ENCODE measurements at regions not wholly inside any gene's neighbourhood (a gene's known extent, or its start where the extent isn't known, plus 50 kb on each side); places are given as distances from the start of the nearest gene placed in this dataset.
"Not testable (repeated sequence)": the region's sequence is repeated elsewhere in the genome, so short reads cannot be mapped to it uniquely, and the experiment has no call there.

DNA sequence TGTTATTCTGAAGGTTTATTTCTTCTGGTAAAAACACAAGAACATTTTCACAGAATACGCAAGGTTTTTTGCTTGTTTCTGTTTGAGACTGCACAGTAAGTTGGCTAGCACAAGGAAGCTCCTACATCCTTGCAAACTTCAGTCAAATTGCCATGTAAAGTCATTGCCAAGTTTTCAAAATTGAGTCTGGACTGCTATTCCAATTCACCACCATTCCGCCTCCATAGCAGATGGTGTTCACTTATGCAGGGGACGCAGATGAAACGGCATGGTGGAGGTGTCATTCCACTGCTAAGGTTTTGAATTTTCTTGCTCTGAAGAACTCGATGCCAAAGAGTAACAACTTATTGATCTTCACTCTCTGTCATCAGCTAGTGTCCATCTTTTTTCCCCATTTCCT is 303.9 kb upstream of the SYT1 start:
- no peaks in the 10 kb centered on the region for H3K36me3 ChIP-seq (ENCODE audit: control insufficient read depth in 5 of 5, insufficient read depth in 5 of 5, low read length in 5 of 5)
- H3K4me3 ChIP-seq (ENCODE audit: low read depth in 1 of 5, low read length in 5 of 5), result no peak overlapping the region
- no peaks in the 10 kb centered on the region for H3K4me1 ChIP-seq (ENCODE audit: control insufficient read depth in 5 of 5, insufficient read depth in 5 of 5, low read length in 5 of 5)

DNA sequence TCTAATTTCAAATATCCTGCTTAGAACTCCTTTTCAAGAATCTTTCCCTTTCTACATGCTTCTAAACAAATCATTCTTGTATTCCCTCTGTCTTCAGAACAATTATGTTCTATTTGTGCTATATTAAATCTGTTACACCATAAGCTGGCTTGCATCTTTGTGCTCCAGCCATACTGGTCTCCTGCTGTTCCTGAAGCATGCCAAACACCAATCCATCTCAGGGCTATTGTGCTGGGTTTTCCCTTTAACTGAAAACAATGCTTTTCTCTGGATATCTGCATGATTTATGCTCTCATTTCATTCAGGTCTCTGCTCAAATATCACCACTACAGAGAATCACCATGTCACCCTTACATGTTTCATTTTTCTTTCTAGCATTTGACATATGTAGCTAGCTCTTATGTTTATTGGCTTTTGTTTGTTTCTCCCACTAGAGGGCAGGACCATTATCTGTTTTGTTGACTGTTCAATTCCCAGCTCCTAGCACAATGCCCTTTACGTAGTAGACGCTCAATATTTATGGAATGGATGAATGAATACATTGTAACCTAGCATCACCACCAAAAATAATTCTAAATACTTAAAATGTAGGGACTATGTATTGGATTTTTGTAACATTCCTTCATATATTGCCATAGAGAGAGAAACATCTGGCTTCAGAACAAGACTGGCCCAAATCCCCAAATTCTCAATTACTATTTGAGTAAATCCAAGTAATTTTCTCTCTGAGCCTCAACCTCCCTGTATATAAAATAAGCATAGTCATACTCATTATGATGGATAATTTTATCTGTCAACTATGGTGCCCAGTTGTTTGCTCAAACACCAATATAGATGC is 302.0 kb upstream of the SYT1 start:
- Histone ChIP-seq H3K4me1 (ENCODE audit: control insufficient read depth in 5 of 5, insufficient read depth in 5 of 5, low read length in 5 of 5) (no peaks in the 10 kb centered on the region), H3K4me3 (ENCODE audit: low read depth in 1 of 5, low read length in 5 of 5) (no peak overlapping the region), H3K27ac (ENCODE audit: low read depth, low read length) (no peak overlapping the region), H3K27me3 (ENCODE audit: control insufficient read depth in 5 of 5, insufficient read depth in 4 of 5, low read length in 5 of 5) (no peaks in the 10 kb centered on the region), H3K36me3 (ENCODE audit: control insufficient read depth in 5 of 5, insufficient read depth in 5 of 5, low read length in 5 of 5) (no peaks in the 10 kb centered on the region), H3K9me3 (ENCODE audit: control insufficient read depth in 5 of 5, low read length in 5 of 5) (no peaks in the 10 kb centered on the region), H3K9ac (ENCODE audit: low read length in 5 of 5) (no peak overlapping the region)

More for the DNA sequence above, 303.9 kb upstream of the SYT1 start:
- Histone ChIP-seq H3K27me3 (ENCODE audit: control insufficient read depth in 5 of 5, insufficient read depth in 4 of 5, low read length in 5 of 5) (no peaks in the 10 kb centered on the region), H3K9ac (ENCODE audit: low read length in 5 of 5) (no peak overlapping the region), H3K9me3 (ENCODE audit: control insufficient read depth in 5 of 5, low read length in 5 of 5) (no peaks in the 10 kb centered on the region), H3K27ac (ENCODE audit: low read depth, low read length) (no peak overlapping the region)

DNA sequence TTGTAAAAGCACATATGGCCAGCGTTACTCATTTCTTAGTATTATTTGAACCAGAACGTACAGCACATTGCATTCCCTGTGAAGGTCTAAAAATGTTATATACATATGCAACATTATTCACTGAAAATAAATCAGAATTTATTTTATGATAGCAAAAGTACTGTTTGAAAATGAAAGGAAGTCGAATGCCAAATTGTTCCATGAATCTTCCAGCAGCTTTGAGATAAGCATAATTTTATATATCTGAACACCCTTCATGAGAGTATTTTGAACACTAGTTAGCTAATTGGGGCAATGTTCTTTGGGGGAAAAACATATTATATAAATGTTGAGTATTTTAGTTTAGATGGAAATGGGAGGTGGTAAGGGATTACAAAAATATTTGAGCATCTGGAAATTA is 300.7 kb upstream of the SYT1 start:
- Histone ChIP-seq H3K4me1 (ENCODE audit: control insufficient read depth in 5 of 5, insufficient read depth in 5 of 5, low read length in 5 of 5) (no peaks in the 10 kb centered on the region), H3K27me3 (ENCODE audit: control insufficient read depth in 5 of 5, insufficient read depth in 4 of 5, low read length in 5 of 5) (no peaks in the 10 kb centered on the region), H3K9ac (ENCODE audit: low read length in 5 of 5) (no peak overlapping the region), H3K9me3 (ENCODE audit: control insufficient read depth in 5 of 5, low read length in 5 of 5) (no peaks in the 10 kb centered on the region), H3K4me3 (ENCODE audit: low read depth in 1 of 5, low read length in 5 of 5) (no peak overlapping the region), H3K36me3 (ENCODE audit: control insufficient read depth in 5 of 5, insufficient read depth in 5 of 5, low read length in 5 of 5) (no peaks in the 10 kb centered on the region), H3K27ac (ENCODE audit: low read depth, low read length) (no peak overlapping the region)

DNA sequence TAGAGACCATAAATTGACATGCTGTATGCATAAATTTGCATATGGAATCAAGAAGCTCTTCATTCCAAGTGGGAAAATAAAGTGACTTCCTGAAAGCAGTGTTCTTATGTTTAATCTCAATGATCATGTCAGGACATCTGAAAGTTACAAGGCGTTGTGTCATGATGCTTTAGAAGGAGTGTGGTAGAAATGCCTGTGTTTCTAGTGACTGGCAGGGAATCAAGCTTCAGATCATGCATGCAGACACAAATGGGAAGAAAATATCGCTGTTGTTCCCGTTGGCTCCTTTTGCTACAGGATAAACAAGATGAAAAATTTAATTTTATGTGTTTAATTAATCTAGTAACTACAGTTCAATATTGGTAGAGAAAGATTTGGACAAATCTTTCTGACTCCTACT is 298.1 kb upstream of the SYT1 start:
- no peaks in the 10 kb centered on the region for H3K36me3 ChIP-seq (ENCODE audit: control insufficient read depth in 5 of 5, insufficient read depth in 5 of 5, low read length in 5 of 5)
- H3K27ac ChIP-seq (ENCODE audit: low read depth, low read length), result no peak overlapping the region
- H3K4me3 ChIP-seq (ENCODE audit: low read depth in 1 of 5, low read length in 5 of 5), result no peak overlapping the region
- H3K9ac ChIP-seq (ENCODE audit: low read length in 5 of 5), result no peak overlapping the region
- H3K9me3 ChIP-seq (ENCODE audit: control insufficient read depth in 5 of 5, low read length in 5 of 5), result no peaks in the 10 kb centered on the region
- H3K27me3 ChIP-seq (ENCODE audit: control insufficient read depth in 5 of 5, insufficient read depth in 4 of 5, low read length in 5 of 5), result no peaks in the 10 kb centered on the region
- no peaks in the 10 kb centered on the region for H3K4me1 ChIP-seq (ENCODE audit: control insufficient read depth in 5 of 5, insufficient read depth in 5 of 5, low read length in 5 of 5)

DNA sequence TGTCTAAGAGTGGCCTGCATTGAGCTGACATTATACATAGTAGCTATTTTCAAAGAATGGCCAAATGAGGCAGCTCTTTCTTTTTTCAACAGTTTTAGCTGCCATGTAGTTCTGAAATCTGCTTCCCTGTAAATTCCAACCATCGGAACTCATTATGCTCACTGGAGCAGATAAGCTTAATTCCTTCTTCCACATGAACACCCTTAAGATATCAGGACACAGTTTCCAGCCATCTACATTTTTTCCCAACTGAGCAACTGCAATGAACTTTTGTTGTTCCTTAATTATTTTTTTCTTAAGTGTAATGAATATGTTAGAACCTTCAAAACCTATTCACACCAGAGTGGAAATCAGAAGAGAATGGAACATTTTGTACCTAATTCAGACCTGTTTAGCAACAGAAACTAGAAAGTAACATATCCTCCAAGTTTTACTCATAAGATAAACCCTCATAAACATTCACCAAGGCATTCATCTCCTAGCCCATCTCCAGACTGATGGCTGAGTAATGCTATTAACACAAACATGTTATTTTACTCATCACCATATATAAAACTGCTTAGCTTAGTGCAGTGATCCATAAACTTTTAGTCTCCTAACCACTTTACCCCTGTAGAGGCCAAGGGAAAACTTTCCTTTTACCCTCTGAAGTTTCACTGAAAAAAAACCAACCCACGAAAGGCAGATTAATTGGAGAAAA is 296.1 kb upstream of the SYT1 start:
- H3K36me3 ChIP-seq (ENCODE audit: control insufficient read depth in 5 of 5, insufficient read depth in 5 of 5, low read length in 5 of 5), result no peaks in the 10 kb centered on the region
- no peak overlapping the region for H3K4me3 ChIP-seq (ENCODE audit: low read depth in 1 of 5, low read length in 5 of 5)
- no peak overlapping the region for H3K27ac ChIP-seq (ENCODE audit: low read depth, low read length)
- H3K9ac ChIP-seq (ENCODE audit: low read length in 5 of 5), result no peak overlapping the region
- no peaks in the 10 kb centered on the region for H3K27me3 ChIP-seq (ENCODE audit: control insufficient read depth in 5 of 5, insufficient read depth in 4 of 5, low read length in 5 of 5)
- H3K9me3 ChIP-seq (ENCODE audit: control insufficient read depth in 5 of 5, low read length in 5 of 5), result no peaks in the 10 kb centered on the region
- H3K4me1 ChIP-seq (ENCODE audit: control insufficient read depth in 5 of 5, insufficient read depth in 5 of 5, low read length in 5 of 5), result no peaks in the 10 kb centered on the region

DNA sequence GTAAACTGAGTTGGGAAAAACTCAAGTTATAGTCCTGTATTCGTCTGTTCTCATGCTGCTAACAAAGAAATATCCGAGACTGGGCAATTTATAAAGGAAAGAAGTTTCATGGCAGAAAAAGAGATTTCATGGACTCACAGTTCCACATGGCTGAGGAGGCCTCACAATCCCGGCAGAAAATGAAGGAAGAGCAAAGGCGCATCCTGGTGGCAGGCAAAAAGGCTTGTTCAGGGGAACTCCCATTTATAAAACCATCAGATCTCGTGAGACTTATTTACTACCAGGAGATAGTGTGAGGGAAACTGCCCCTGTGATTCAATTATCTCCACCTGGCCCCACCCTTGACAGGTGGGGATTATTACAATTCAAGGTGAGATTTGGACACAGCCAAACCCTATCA is 292.6 kb upstream of the SYT1 start:
- no peak overlapping the region for H3K4me3 ChIP-seq (ENCODE audit: low read depth in 1 of 5, low read length in 5 of 5)
- no peaks in the 10 kb centered on the region for H3K27me3 ChIP-seq (ENCODE audit: control insufficient read depth in 5 of 5, insufficient read depth in 4 of 5, low read length in 5 of 5)
- peaks cover 0 to 7% (median 0%) of the 10 kb centered on the region in 5 donors for H3K9me3 ChIP-seq (ENCODE audit: control insufficient read depth in 5 of 5, low read length in 5 of 5)
- no peak overlapping the region for H3K27ac ChIP-seq (ENCODE audit: low read depth, low read length)
- H3K36me3 ChIP-seq (ENCODE audit: control insufficient read depth in 5 of 5, insufficient read depth in 5 of 5, low read length in 5 of 5), result no peaks in the 10 kb centered on the region
- H3K9ac ChIP-seq (ENCODE audit: low read length in 5 of 5), result no peak overlapping the region
- no peaks in the 10 kb centered on the region for H3K4me1 ChIP-seq (ENCODE audit: control insufficient read depth in 5 of 5, insufficient read depth in 5 of 5, low read length in 5 of 5)

DNA sequence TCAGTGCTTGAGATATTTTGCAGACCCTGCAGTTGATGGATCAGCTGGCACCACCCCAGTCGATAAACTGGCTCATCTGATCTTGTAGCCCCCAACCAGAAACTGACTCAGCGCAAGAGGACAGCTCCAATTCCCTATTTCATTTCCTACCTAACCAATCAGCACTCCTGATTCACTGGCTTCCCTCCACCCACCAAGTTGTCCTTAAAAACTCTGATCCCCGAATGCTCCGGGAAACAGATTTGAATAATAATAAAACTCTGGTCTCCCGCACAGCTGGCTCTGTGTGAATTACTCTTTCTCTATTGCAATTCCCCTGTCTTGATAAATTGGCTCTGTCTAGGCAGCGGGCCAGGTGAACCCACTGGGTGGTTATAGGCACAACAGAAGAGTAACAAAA is 289.4 kb upstream of the SYT1 start:
- not testable (repeated sequence) for H3K9me3 ChIP-seq (ENCODE audit: control insufficient read depth in 5 of 5, low read length in 5 of 5); H3K9ac ChIP-seq (ENCODE audit: low read length in 5 of 5); H3K4me1 ChIP-seq (ENCODE audit: control insufficient read depth in 5 of 5, insufficient read depth in 5 of 5, low read length in 5 of 5); H3K36me3 ChIP-seq (ENCODE audit: control insufficient read depth in 5 of 5, insufficient read depth in 5 of 5, low read length in 5 of 5); H3K27ac ChIP-seq (ENCODE audit: low read depth, low read length); H3K4me3 ChIP-seq (ENCODE audit: low read depth in 1 of 5, low read length in 5 of 5); H3K27me3 ChIP-seq (ENCODE audit: control insufficient read depth in 5 of 5, insufficient read depth in 4 of 5, low read length in 5 of 5)

DNA sequence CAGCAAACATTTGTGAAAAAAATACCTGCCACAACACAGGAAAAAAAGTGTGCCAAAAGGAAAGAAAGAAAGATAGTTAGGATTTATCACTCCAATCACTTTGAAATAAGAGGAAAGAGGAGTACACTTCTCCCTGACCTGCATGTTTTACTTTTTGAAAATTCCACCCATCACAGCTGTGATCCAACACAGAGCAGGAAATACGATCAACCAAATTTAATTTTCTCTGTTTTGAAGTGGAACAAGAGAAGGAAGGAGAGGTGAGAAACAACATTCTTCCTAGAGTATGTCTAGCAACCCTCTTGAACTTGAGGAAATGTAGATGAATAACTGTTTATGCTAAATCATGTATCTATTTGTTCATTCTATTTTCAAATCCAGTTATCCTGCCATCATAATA is 284.7 kb upstream of the SYT1 start:
- no peak overlapping the region for H3K27ac ChIP-seq (ENCODE audit: low read depth, low read length)
- no peak overlapping the region for H3K9ac ChIP-seq (ENCODE audit: low read length in 5 of 5)
- no peaks in the 10 kb centered on the region for H3K4me1 ChIP-seq (ENCODE audit: control insufficient read depth in 5 of 5, insufficient read depth in 5 of 5, low read length in 5 of 5)
- H3K36me3 ChIP-seq (ENCODE audit: control insufficient read depth in 5 of 5, insufficient read depth in 5 of 5, low read length in 5 of 5), result no peaks in the 10 kb centered on the region
- H3K4me3 ChIP-seq (ENCODE audit: low read depth in 1 of 5, low read length in 5 of 5), result no peak overlapping the region
- peaks cover 0 to 2% (median 0%) of the 10 kb centered on the region in 5 donors for H3K27me3 ChIP-seq (ENCODE audit: control insufficient read depth in 5 of 5, insufficient read depth in 4 of 5, low read length in 5 of 5)
- peaks cover 0 to 12% (median 4%) of the 10 kb centered on the region in 5 donors for H3K9me3 ChIP-seq (ENCODE audit: control insufficient read depth in 5 of 5, low read length in 5 of 5)

DNA sequence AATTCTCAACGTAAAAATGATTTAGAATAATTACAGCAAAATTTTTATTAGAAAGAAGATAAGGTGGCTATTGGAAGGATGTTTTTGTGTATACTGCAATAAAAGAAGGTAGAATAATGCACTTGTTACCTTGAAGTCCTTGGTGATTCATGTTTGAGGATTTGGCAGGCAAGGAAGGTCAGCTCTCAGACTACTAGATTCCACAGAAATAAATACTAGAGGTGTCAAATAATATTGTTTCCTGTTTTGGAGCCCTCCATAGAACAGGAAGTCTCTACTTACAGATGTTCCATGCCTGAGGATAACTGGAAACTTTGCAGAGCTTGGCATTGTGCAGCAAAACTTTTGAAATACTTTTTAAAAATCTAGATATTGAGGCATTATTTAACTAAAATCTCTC is 284.3 kb upstream of the SYT1 start:
- Histone ChIP-seq H3K27me3 (ENCODE audit: control insufficient read depth in 5 of 5, insufficient read depth in 4 of 5, low read length in 5 of 5) (peaks cover 0 to 2% (median 0%) of the 10 kb centered on the region in 5 donors), H3K4me1 (ENCODE audit: control insufficient read depth in 5 of 5, insufficient read depth in 5 of 5, low read length in 5 of 5) (no peaks in the 10 kb centered on the region), H3K27ac (ENCODE audit: low read depth, low read length) (no peak overlapping the region), H3K4me3 (ENCODE audit: low read depth in 1 of 5, low read length in 5 of 5) (no peak overlapping the region), H3K36me3 (ENCODE audit: control insufficient read depth in 5 of 5, insufficient read depth in 5 of 5, low read length in 5 of 5) (no peaks in the 10 kb centered on the region), H3K9me3 (ENCODE audit: control insufficient read depth in 5 of 5, low read length in 5 of 5) (peaks cover 0 to 11% (median 8%) of the 10 kb centered on the region in 5 donors), H3K9ac (ENCODE audit: low read length in 5 of 5) (no peak overlapping the region)

DNA sequence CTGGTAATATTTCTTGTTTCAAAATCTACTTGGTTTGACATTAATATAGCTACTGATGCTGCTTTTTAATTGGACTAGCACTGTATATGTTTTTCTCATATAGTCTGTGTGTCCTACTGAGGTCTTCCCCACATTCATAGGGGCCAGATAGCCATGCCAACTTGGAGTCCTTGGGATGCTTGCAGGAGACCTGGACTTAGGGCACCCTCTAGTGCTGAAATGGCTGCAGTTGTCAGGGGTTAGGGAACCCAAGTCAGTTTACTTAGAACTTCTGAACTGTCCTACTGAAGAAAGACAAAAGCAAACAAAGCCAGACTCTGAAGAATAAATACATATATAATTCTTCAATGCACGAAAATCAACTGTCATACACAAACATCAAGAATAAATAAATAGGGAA is 279.9 kb upstream of the SYT1 start:
- Histone ChIP-seq H3K36me3 (ENCODE audit: control insufficient read depth in 5 of 5, insufficient read depth in 5 of 5, low read length in 5 of 5) (no peaks in the 10 kb centered on the region), H3K27me3 (ENCODE audit: control insufficient read depth in 5 of 5, insufficient read depth in 4 of 5, low read length in 5 of 5) (no peaks in the 10 kb centered on the region), H3K9ac (ENCODE audit: low read length in 5 of 5) (no peak overlapping the region), H3K4me1 (ENCODE audit: control insufficient read depth in 5 of 5, insufficient read depth in 5 of 5, low read length in 5 of 5) (no peaks in the 10 kb centered on the region), H3K9me3 (ENCODE audit: control insufficient read depth in 5 of 5, low read length in 5 of 5) (peaks cover 2 to 24% (median 20%) of the 10 kb centered on the region in 5 donors), H3K4me3 (ENCODE audit: low read depth in 1 of 5, low read length in 5 of 5) (no peak overlapping the region), H3K27ac (ENCODE audit: low read depth, low read length) (no peak overlapping the region)
